ENCODE measurements at regions not wholly inside any gene's neighbourhood (a gene's known extent, or its start where the extent isn't known, plus 50 kb on each side); places are given as distances from the start of the nearest gene placed in this dataset.

DNA sequence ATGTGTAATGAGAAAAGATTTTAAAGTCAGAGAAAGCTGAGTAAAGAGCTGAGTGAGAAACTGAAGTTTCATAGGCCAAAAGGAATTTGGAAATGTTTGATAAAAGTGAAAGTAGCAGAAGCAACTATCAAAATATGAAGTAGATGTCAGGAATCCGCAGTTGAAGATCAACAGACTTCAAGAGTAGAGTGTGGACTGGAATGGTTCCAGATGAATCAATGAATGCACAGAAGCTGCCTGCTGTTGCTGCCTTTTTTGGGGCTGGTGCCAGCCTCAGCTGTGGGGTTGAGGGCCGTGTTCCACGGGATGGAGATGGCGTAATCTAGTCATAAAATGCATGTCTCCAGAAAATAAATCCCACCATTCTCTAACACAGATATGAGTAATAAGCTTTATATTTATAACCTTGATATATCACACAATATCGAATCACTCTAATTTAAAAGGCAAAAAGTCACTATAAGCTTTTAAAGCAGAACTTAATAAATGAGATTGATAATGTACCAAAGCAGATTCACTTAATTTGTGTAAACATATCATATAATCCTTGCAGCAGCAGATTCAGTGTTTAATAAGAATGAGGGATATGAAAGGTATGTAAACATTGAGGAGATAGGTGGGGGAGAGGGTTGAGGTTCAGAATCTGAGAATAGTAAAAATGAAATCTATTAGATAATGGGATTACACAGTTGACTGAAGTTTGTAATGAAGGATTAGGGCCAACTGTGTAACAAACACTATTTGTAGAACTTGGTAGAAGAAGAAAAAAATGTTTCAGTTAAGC lies 652.3 kb upstream of the FTMT start:
- TF ChIP-seq, protein P1, sequence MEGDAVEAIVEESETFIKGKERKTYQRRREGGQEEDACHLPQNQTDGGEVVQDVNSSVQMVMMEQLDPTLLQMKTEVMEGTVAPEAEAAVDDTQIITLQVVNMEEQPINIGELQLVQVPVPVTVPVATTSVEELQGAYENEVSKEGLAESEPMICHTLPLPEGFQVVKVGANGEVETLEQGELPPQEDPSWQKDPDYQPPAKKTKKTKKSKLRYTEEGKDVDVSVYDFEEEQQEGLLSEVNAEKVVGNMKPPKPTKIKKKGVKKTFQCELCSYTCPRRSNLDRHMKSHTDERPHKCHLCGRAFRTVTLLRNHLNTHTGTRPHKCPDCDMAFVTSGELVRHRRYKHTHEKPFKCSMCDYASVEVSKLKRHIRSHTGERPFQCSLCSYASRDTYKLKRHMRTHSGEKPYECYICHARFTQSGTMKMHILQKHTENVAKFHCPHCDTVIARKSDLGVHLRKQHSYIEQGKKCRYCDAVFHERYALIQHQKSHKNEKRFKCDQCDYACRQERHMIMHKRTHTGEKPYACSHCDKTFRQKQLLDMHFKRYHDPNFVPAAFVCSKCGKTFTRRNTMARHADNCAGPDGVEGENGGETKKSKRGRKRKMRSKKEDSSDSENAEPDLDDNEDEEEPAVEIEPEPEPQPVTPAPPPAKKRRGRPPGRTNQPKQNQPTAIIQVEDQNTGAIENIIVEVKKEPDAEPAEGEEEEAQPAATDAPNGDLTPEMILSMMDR (IDR thresholded peaks at IDR 0.05): no peak
- TF ChIP-seq POLR2A (IDR thresholded peaks at IDR 0.05): no peak
